K562 (cell line): ENCODE measurements at regions not wholly inside any gene's neighbourhood (a gene's known extent, or its start where the extent isn't known, plus 50 kb on each side); places are given as distances from the start of the nearest gene placed in this dataset.

ENCODE experiments used
- BRD9 ChIP-seq: fragments of 450-650 bp; IDR thresholded peaks from 2 replicates; pipeline ENCODE4 v1.6.1; 2018; ENCODE audit warnings: low read depth; ENCODE audit not compliant: partially characterized antibody
- ERF ChIP-seq: fragments of 450-650 bp; formaldehyde crosslinking; IDR thresholded peaks from 2 replicates; pipeline ENCODE4 v1.4.0; 2020; ENCODE audit warnings: mild to moderate bottlenecking, mixed read lengths
- FOXJ2 ChIP-seq: fragments of 200-800 bp; sonication (Bioruptor generic); IDR thresholded peaks from 2 replicates; pipeline ENCODE4 v1.6.1; 2016; ENCODE audit warnings: missing genetic modification characterization, missing compliant biosample characterization
- KDM5B ChIP-seq: fragments of 200-600 bp; sonication (generic); IDR thresholded peaks from 2 replicates; pipeline ENCODE4 v1.6.1; 2012; ENCODE audit warnings: low read depth, mild to moderate bottlenecking, moderate library complexity, low read length, control low read depth, inconsistent platforms; ENCODE audit not compliant: insufficient replicate concordance
- VEZF1 ChIP-seq: fragments of 200-800 bp; sonication (Bioruptor generic); IDR thresholded peaks from 2 replicates; pipeline ENCODE4 v1.6.1; 2017; ENCODE audit warnings: missing genetic modification characterization, missing compliant biosample characterization
- ZNF239 ChIP-seq: fragments of 250-450 bp; sonication (Bioruptor Pico); IDR thresholded peaks from 2 replicates; pipeline ENCODE4 v1.4.0; 2020; ENCODE audit warnings: mild to moderate bottlenecking
- ZSCAN32 ChIP-seq: fragments of 450-650 bp; formaldehyde crosslinking; IDR thresholded peaks from 2 replicates; pipeline ENCODE4 v1.4.0; 2020; ENCODE audit warnings: mild to moderate bottlenecking, moderate library complexity
- TF ChIP-seq, protein P1 (sequence below): IDR thresholded peaks from 2 replicates; pipeline ENCODE4 v1.6.1; 2016; ENCODE audit warnings: missing genetic modification characterization, missing compliant biosample characterization

DNA sequence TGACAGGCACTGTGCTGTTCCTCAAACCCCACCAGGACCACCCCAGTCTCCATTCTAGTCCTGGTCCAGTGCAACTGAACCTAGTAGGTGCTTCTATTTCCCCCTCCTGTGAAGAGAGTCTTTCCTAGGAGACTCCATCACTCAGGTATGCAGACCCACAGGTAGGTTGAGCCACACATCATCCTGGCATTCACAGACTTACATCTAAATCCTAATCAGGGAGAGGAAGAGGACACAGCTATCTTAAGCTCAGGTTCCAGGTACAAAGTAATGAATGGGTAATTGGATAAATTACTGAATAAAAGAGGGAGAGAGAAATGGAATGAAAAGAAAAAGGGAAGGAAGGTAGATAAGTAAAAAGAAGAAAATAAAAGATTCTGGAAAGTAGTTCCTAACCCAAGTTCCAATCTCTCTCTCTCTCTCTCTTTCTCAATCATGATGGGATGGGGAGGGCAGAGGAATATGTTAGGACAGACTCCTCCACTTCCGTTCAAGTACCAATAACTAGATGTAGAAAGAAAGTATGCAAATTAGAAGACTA is 139.8 kb upstream of the NAMPT start (continued):
- TF ChIP-seq ZSCAN32 (CRISPR knock-in tag) (no peak), BRD9 (peak; percentile 22), VEZF1 (CRISPR knock-in tag) (0 out of 2 replicates have a peak, but pooled peaks have one; percentile 33), ERF (CRISPR knock-in tag) (no peak), KDM5B (no peak), FOXJ2 (tag) (no peak), ZNF239 (CRISPR knock-in tag) (peak; percentile 5; the same call in 1 of the 2 replicates)
- TF ChIP-seq, protein P1, sequence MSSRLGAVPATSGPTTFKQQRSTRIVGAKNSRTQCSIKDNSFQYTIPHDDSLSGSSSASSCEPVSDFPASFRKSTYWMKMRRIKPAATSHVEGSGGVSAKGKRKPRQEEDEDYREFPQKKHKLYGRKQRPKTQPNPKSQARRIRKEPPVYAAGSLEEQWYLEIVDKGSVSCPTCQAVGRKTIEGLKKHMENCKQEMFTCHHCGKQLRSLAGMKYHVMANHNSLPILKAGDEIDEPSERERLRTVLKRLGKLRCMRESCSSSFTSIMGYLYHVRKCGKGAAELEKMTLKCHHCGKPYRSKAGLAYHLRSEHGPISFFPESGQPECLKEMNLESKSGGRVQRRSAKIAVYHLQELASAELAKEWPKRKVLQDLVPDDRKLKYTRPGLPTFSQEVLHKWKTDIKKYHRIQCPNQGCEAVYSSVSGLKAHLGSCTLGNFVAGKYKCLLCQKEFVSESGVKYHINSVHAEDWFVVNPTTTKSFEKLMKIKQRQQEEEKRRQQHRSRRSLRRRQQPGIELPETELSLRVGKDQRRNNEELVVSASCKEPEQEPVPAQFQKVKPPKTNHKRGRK, result peak; percentile 81
